ENCODE measurements at regions not wholly inside any gene's neighbourhood (a gene's known extent, or its start where the extent isn't known, plus 50 kb on each side); places are given as distances from the start of the nearest gene placed in this dataset.

DNA sequence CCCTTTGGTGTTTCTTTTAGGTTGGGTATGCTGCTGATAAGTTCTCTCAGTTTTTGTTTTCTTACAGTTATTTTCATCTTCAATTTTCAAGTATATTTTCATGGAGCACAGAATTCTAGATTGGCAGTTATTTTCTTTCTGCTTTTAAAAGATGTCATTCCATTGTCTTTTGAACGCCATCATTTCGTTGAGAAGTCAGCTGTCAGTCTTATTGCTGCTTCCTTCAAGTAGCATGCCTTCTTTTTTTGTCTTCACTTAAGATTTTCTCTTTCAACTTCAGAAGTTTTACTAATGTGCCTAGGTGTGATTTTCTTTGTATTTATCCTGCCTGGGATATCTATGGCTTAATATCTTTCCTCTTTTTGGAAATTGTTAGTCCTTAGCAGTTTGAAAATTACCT, 262.2 kb upstream of the PMFBP1 start:
- no peak overlapping the region for H2AFZ ChIP-seq (ENCODE audit: low read length)
- 89% methylated on average over 2 of the region's 2 CpGs; no CpG with 5 or more reads in 1 of the 2 experiments for WGBS, 2 experiments (ENCODE audit: extremely low coverage in 1 of 2, insufficient coverage in 1 of 2, insufficient read length in 1 of 2, insufficient replicate concordance in 2 of 2, low coverage in 1 of 2, low lambda C conversion rate in 2 of 2, missing lambda C conversion rate in 1 of 2)
- no peaks in the 10 kb centered on the region for H3K4me1 ChIP-seq (replicated peaks in 1 of 4; ENCODE audit: control insufficient read depth in 3 of 4, insufficient read depth in 4 of 4, low read length in 3 of 4)
- no peak overlapping the region for H3K14ac ChIP-seq (ENCODE audit: insufficient read length)
- H2BK20ac ChIP-seq (ENCODE audit: low read length): no peak overlapping the region
- no peak overlapping the region for H3K4ac ChIP-seq (replicated peaks; ENCODE audit: insufficient read length, low read depth, low read length)
- H3K9me3 ChIP-seq (ENCODE audit: insufficient read depth in 2 of 2, low read depth in 1 of 2, low read length in 1 of 2): peaks cover 13 to 20% of the 10 kb centered on the region in 2 experiments; a peak in 2 of 4 replicates
- H4K91ac ChIP-seq (replicated peaks; ENCODE audit: insufficient read length, low read length): no peak overlapping the region
- H2BK12ac ChIP-seq (ENCODE audit: low read depth, low read length): no peak overlapping the region
- H4K8ac ChIP-seq (ENCODE audit: extremely low read depth, insufficient read depth, low read length): no peak overlapping the region
- no peak overlapping the region for H3K18ac ChIP-seq (ENCODE audit: extremely low read depth, low read length)
- no peak overlapping the region for H2BK5ac ChIP-seq (ENCODE audit: low read depth, low read length)
- no peaks in the 10 kb centered on the region for H3K79me2 ChIP-seq (ENCODE audit: control insufficient read depth in 1 of 2, insufficient read depth in 2 of 2, low read length in 2 of 2)
- ChIA-PET CTCF (ENCODE audit: partially characterized antibody) (no interaction called here), POLR2A (ENCODE audit: partially characterized antibody) (no interaction called here)
- no peaks in the 10 kb centered on the region for H3K23me2 ChIP-seq (ENCODE audit: low read depth, low read length)
- no peak overlapping the region for H3K9ac ChIP-seq (replicated peaks in 1 of 4; ENCODE audit: extremely low read depth in 1 of 4, low read depth in 3 of 4, low read length in 3 of 4)
- no peaks in the 10 kb centered on the region for H3K36me3 ChIP-seq (ENCODE audit: control insufficient read depth in 2 of 4, insufficient read depth in 4 of 4, low read length in 3 of 4)
- TF ChIP-seq TCF12 (IDR thresholded peaks at IDR 0.05; ENCODE audit: low read depth, low read length) (no peak), MAFK (IDR thresholded peaks at IDR 0.05; ENCODE audit: low read depth, low read length) (no peak), KDM5A (IDR thresholded peaks at IDR 0.05; ENCODE audit: low read length) (no peak), POLR2A (IDR thresholded peaks at IDR 0.05; ENCODE audit: control extremely low read depth in 1 of 2, low read depth in 2 of 2, low read length in 2 of 2) (no peak)
- TF ChIP-seq, protein P1, sequence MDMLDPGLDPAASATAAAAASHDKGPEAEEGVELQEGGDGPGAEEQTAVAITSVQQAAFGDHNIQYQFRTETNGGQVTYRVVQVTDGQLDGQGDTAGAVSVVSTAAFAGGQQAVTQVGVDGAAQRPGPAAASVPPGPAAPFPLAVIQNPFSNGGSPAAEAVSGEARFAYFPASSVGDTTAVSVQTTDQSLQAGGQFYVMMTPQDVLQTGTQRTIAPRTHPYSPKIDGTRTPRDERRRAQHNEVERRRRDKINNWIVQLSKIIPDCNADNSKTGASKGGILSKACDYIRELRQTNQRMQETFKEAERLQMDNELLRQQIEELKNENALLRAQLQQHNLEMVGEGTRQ (IDR thresholded peaks at IDR 0.05; ENCODE audit: low read length): no peak
- H3K4me2 ChIP-seq (ENCODE audit: insufficient read depth in 1 of 2, low read depth in 2 of 2, low read length in 2 of 2): no peak overlapping the region
- H4K20me1 ChIP-seq (replicated peaks in 1 of 2; ENCODE audit: control insufficient read depth in 1 of 2, insufficient read depth in 2 of 2, low read length in 2 of 2): no peaks in the 10 kb centered on the region
- no peak overlapping the region for H3K23ac ChIP-seq (ENCODE audit: insufficient read length)
- no peak overlapping the region for H3K56ac ChIP-seq (replicated peaks; ENCODE audit: insufficient read length, low read depth, low read length)
- H2BK15ac ChIP-seq (ENCODE audit: low read length): no peak overlapping the region
- no peaks in the 10 kb centered on the region for H3K27me3 ChIP-seq (replicated peaks in 1 of 4; ENCODE audit: control insufficient read depth in 3 of 4, extremely low read depth in 1 of 4, insufficient read depth in 3 of 4, low read length in 3 of 4)
- H3K27ac ChIP-seq (ENCODE audit: low read depth, low read length): no peak overlapping the region
- no peak overlapping the region for H4K5ac ChIP-seq (ENCODE audit: insufficient read length, low read depth, low read length)
- DNase-seq (ENCODE audit: low read depth in 1 of 2, low spot score in 2 of 2) (no peak), FAIRE-seq (peak; percentile 80)
- no peaks in the 10 kb centered on the region for H3K79me1 ChIP-seq (ENCODE audit: low read depth, low read length)
- no peak overlapping the region for H2AK5ac ChIP-seq (ENCODE audit: low read depth, low read length)
- no peak overlapping the region for H3K4me3 ChIP-seq (ENCODE audit: extremely low read depth in 1 of 4, insufficient read depth in 2 of 4, low read depth in 3 of 4, low read length in 4 of 4)
- no peak overlapping the region for H2BK120ac ChIP-seq (replicated peaks; ENCODE audit: low read depth, low read length)
